ENCODE measurements at regions not wholly inside any gene's neighbourhood (a gene's known extent, or its start where the extent isn't known, plus 50 kb on each side); places are given as distances from the start of the nearest gene placed in this dataset.
A peak's percentile ranks its signal among the peaks of the same experiment; 100 is the strongest.

DNA sequence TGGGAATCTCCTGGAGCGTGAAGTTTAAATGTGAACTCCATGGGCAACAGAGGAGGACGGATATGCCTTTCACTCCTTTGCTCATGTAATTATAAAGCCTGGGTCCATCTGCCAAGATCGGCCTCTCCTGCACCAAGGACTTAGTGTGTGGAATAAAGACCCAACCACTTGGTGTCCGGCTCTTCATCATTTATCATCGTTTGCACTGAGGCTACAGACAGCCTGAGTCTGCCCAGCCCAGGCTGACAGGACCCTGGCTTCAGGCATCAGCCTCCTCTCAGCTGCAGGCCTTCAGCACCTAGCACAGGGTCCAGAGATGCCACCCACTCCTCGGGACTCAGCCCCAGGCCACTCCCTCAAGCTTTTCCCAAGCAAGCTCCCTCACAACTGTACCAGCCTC lies 206.8 kb upstream of the IPO5 start:
- Histone ChIP-seq H3K27me3 (ENCODE audit: control insufficient read depth, insufficient read depth, low read length) (no peaks in the 10 kb centered on the region), H3K9me3 (ENCODE audit: control insufficient read depth, insufficient read depth, low read length) (no peaks in the 10 kb centered on the region), H3K4me3 (ENCODE audit: low read depth, low read length) (no peak overlapping the region), H3K27ac (ENCODE audit: low read depth, low read length) (no peak overlapping the region)
- POLR2A ChIA-PET, result no interaction called here
- DNase-seq (ENCODE audit: low read depth, low spot score), result no peak
- TF ChIP-seq, protein P1, sequence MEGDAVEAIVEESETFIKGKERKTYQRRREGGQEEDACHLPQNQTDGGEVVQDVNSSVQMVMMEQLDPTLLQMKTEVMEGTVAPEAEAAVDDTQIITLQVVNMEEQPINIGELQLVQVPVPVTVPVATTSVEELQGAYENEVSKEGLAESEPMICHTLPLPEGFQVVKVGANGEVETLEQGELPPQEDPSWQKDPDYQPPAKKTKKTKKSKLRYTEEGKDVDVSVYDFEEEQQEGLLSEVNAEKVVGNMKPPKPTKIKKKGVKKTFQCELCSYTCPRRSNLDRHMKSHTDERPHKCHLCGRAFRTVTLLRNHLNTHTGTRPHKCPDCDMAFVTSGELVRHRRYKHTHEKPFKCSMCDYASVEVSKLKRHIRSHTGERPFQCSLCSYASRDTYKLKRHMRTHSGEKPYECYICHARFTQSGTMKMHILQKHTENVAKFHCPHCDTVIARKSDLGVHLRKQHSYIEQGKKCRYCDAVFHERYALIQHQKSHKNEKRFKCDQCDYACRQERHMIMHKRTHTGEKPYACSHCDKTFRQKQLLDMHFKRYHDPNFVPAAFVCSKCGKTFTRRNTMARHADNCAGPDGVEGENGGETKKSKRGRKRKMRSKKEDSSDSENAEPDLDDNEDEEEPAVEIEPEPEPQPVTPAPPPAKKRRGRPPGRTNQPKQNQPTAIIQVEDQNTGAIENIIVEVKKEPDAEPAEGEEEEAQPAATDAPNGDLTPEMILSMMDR (IDR thresholded peaks at IDR 0.05; ENCODE audit: low read depth, low read length), result no peak
- CTCF ChIA-PET, result no interaction called here

- TF ChIP-seq, protein P1 (IDR thresholded peaks at IDR 0.05; ENCODE audit: low read depth, low read length), result 0 out of 2 replicates have a peak, but pooled peaks have one; percentile 9
- Histone ChIP-seq H3K9me3 (ENCODE audit: control insufficient read depth, insufficient read depth, low read length) (no peaks in the 10 kb centered on the region), H3K27me3 (ENCODE audit: control insufficient read depth, insufficient read depth, low read length) (no peaks in the 10 kb centered on the region), H3K27ac (ENCODE audit: low read depth, low read length) (no peak overlapping the region), H3K4me3 (ENCODE audit: low read depth, low read length) (no peak overlapping the region)
- no peak for DNase-seq (ENCODE audit: low read depth, low spot score)
- CTCF ChIA-PET, result no interaction called here
- POLR2A ChIA-PET, result no interaction called here
Measured at GRCh38 chr13:97749174-97749573, 204.3 kb upstream of the IPO5 start.

DNA sequence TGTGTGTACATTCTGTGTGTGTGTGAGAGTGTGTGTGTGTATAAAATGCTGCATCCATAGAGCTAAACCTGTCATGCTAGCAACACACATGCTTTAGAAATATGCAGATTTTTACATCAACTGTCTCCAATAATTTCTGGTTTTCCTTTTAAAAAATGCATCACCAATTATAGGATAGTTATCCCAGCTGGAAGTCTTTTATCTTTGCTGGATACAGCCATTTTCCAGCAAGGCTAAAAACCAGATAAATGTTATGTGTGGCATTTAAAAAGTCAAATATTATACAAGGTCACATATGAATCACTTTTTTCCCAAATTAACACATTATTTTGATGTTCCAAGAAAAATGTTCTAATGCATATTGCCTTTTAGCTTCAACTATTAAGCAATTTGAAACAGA lies 202.0 kb upstream of the IPO5 start:
- H3K9me3 ChIP-seq (ENCODE audit: control insufficient read depth, insufficient read depth, low read length), result no peaks in the 10 kb centered on the region
- no peaks in the 10 kb centered on the region for H3K27me3 ChIP-seq (ENCODE audit: control insufficient read depth, insufficient read depth, low read length)
- CTCF ChIA-PET, result no interaction called here
- no peak overlapping the region for H3K27ac ChIP-seq (ENCODE audit: low read depth, low read length)
- TF ChIP-seq, protein P1 (IDR thresholded peaks at IDR 0.05; ENCODE audit: low read depth, low read length), result no peak
- no peak overlapping the region for H3K4me3 ChIP-seq (ENCODE audit: low read depth, low read length)
- POLR2A ChIA-PET, result no interaction called here
- no peak for DNase-seq (ENCODE audit: low read depth, low spot score)

DNA sequence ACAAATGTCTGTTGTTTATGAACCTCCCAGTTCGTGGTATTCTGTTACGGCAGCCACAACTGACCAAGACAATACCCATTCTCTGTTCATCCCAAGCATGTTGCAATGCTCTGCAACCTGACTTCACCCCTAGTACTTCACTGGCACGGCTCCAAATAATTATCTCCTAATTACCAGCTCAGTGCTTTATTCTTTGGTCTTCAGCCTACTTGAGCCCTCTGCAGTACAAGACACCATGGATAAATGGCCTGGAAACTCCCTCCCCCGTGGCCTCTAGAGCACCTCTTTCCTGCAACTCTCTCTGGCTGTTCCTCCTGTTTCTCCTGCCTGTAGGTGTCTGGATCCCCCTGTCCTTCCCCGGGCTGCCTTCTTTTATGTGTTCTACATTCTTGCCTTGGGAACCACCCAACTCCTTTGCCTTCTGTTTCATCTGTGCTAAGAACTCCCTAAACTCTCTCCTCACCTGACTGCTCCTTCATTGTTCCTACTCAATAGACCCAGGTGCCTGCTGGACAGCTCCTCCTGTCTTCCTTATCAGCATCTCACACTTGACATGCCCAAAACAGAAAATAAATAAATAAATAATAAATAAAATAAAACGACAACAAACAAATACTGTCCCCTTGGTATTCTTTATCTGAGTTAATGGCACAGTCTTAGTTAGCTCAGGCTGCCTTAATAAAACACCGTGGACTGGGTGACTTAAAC lies 200.4 kb upstream of the IPO5 start:
- Histone ChIP-seq H3K27me3 (ENCODE audit: control insufficient read depth, insufficient read depth, low read length) (no peaks in the 10 kb centered on the region), H3K9me3 (ENCODE audit: control insufficient read depth, insufficient read depth, low read length) (no peaks in the 10 kb centered on the region), H3K27ac (ENCODE audit: low read depth, low read length) (no peak overlapping the region), H3K4me3 (ENCODE audit: low read depth, low read length) (no peak overlapping the region)
- POLR2A ChIA-PET, result no interaction called here
- CTCF ChIA-PET, result interaction anchor here (0.6 kb wide), 1 partner anchor 1261 kb away, joined by 3 read pairs; no protein-coding TSS in a partner anchor
- no peak for DNase-seq (ENCODE audit: low read depth, low spot score)
- TF ChIP-seq, protein P1 (IDR thresholded peaks at IDR 0.05; ENCODE audit: low read depth, low read length), result no peak

GRCh38 chr13:97753942-97754670 lies 199.4 kb upstream of the IPO5 start:
- ChIA-PET CTCF (no interaction called here), POLR2A (no interaction called here)
- Histone ChIP-seq H3K9me3 (ENCODE audit: control insufficient read depth, insufficient read depth, low read length) (no peaks in the 10 kb centered on the region), H3K27ac (ENCODE audit: low read depth, low read length) (no peak overlapping the region), H3K4me3 (ENCODE audit: low read depth, low read length) (no peak overlapping the region), H3K27me3 (ENCODE audit: control insufficient read depth, insufficient read depth, low read length) (no peaks in the 10 kb centered on the region)
- TF ChIP-seq, protein P1 (IDR thresholded peaks at IDR 0.05; ENCODE audit: low read depth, low read length), result 0 out of 2 replicates have a peak, but pooled peaks have one; percentile 12
- no peak for DNase-seq (ENCODE audit: low read depth, low spot score)

All from AG04450 (cell line).